Epithelial cell of proximal tubule (primary cell): ENCODE measurements at regions not wholly inside any gene's neighbourhood (a gene's known extent, or its start where the extent isn't known, plus 50 kb on each side); places are given as distances from the start of the nearest gene placed in this dataset.

ENCODE experiments used
- DNase-seq: peaks from one replicate; pipeline ENCODE4 v3.0.0-alpha.2; 2011; ENCODE audit warnings: low read depth
- H3K4me3 ChIP-seq: 2 replicates; pipeline ENCODE4 v1.5.1; 2011; ENCODE audit warnings: low read depth, mild to moderate bottlenecking, low read length
- TF ChIP-seq, protein P1 (sequence below): conservative IDR thresholded peaks from 2 replicates; pipeline ENCODE4 v1.5.1; 2012; ENCODE audit warnings: low read depth, mild to moderate bottlenecking, low read length

DNA sequence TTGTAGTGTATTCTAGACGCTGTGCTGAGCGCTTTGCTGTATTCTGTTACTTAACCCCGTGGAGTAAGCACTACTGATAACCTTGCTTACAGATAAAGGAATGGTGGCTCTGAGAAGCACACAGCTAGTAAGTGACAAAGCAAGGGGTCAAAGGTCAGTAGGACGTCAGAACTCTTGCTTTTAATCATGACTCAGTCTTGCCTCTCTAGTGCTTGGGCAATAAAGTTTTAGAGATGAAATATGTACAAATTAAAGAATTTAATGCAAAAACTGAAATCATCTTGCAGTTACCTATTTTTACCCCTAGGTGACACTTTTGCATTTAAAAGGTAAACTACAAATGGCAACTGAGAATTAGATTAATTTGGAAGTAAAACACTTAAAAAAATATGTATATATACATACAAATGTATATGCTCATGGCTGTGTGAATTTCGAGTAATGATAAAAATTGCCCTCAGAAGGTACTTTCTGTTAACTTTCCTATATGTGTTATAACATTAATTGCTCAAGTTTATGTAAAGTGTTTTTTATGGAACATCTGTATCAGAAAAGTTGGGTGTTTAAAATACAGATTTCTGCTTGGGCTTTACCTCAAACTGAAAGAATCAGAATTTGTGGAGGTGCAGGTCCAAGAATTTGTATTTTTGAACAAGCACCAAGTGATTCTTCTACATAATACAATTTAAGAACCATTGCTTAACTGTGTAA is 175.1 kb upstream of the DAB2 start:
- no peak for DNase-seq
- TF ChIP-seq, protein P1, sequence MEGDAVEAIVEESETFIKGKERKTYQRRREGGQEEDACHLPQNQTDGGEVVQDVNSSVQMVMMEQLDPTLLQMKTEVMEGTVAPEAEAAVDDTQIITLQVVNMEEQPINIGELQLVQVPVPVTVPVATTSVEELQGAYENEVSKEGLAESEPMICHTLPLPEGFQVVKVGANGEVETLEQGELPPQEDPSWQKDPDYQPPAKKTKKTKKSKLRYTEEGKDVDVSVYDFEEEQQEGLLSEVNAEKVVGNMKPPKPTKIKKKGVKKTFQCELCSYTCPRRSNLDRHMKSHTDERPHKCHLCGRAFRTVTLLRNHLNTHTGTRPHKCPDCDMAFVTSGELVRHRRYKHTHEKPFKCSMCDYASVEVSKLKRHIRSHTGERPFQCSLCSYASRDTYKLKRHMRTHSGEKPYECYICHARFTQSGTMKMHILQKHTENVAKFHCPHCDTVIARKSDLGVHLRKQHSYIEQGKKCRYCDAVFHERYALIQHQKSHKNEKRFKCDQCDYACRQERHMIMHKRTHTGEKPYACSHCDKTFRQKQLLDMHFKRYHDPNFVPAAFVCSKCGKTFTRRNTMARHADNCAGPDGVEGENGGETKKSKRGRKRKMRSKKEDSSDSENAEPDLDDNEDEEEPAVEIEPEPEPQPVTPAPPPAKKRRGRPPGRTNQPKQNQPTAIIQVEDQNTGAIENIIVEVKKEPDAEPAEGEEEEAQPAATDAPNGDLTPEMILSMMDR: peak; percentile 50
- H3K4me3 ChIP-seq: no peak overlapping the region

DNA sequence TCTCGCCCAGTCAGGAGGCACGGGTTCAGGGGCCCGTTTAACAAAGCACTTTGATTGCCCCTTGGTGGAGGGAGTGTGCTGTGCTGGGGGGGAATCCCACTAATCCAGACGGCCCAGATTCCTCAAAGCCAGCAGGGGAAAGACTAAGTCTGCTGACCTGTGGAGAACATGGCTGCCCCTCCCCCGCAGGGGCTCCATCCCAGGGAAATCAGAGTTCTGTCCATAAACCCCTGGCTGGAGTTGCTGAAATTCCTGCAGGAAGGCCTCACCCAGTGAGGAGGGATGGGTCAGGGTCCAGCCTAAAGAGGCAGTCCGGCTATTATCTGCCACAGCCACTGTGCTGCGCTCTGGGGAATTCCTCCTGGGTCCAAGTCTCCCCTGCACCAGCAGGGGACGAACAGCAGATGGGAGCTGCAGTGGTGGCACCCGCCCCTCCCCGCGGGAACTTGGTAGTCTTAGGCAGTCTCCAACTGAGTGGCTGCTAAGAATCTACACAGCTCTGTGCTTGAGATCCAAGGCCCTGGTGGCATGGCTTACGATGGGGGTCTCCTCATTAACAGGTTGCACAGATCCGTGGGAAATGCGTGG is 174.0 kb upstream of the DAB2 start:
- TF ChIP-seq, protein P1: no peak
- DNase-seq: no peak
- H3K4me3 ChIP-seq: no peak overlapping the region

GRCh38 chr5:39588179-39588578 is 163.4 kb upstream of the DAB2 start:
- TF ChIP-seq, protein P1: no peak
- no peak for DNase-seq

DNA sequence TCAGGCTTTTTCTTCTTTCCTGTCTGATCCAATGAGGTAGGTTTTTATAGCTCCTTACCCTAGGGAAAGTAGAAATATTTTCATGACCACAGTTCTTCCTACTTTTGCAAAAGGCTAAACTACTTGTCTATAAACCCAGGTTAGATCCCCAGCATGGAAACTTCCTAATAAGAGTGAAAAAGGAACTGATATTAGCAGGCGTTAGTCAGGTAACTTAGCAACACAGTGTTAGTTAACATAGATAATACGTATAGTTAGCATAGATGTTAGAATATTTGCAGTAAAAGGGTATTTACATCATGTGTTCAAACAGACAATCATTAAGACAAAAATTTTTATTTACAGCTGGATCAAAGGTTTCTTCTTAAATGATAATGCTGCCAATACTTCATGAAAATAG is 162.9 kb upstream of the DAB2 start:
- TF ChIP-seq, protein P1: no peak
- DNase-seq: no peak
- no peak overlapping the region for H3K4me3 ChIP-seq

More at GRCh38 chr5:39588179-39588578, 163.4 kb upstream of the DAB2 start:
- no peak overlapping the region for H3K4me3 ChIP-seq

GRCh38 chr5:39586185-39586584 is 161.4 kb upstream of the DAB2 start:
- no peak overlapping the region for H3K4me3 ChIP-seq
- no peak for DNase-seq
- TF ChIP-seq, protein P1: no peak

DNA sequence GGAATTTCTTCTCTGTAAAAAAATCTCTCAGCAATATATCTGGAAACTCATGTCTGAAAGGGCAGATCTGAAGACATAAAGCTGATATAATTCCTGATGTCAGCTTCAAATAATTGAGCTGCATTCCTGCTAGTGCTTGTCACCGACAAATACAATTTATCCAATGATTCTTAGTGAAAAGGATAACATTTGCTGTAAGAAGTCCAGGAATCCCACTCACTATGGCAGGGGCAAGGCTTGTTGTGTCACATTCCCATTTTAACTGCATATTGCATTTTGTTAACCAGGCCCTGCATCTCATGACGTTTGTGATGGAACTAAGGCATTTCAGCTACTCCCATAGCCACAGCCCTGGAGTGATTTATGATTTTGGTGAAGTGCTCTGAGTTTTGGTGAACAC is 160.1 kb upstream of the DAB2 start:
- no peak for DNase-seq
- TF ChIP-seq, protein P1: no peak
- no peak overlapping the region for H3K4me3 ChIP-seq
